Colonic mucosa (tissue), 4 donors: ENCODE measurements at regions not wholly inside any gene's neighbourhood (a gene's known extent, or its start where the extent isn't known, plus 50 kb on each side); places are given as distances from the start of the nearest gene placed in this dataset.

Experiments used
- DNase-seq: peaks from one replicate; pipeline ENCODE4 v3.0.0-alpha.2; 2020
- H3K27ac ChIP-seq: fragments of 200-600 bp; one replicate; pipeline ENCODE4 v1.8.0; 2021
- H3K27me3 ChIP-seq: fragments of 200-600 bp; one replicate; pipeline ENCODE4 v1.8.0; 2021
- H3K36me3 ChIP-seq: fragments of 200-600 bp; one replicate; pipeline ENCODE4 v1.8.0; 2021
- H3K4me1 ChIP-seq: fragments of 200-600 bp; one replicate; pipeline ENCODE4 v1.8.0; 2021; ENCODE audit warnings: mild to moderate bottlenecking
- H3K4me3 ChIP-seq: fragments of 200-600 bp; one replicate; pipeline ENCODE4 v1.8.0; 2021
- H3K9ac ChIP-seq, 2 donors: one replicate each; pipeline ENCODE4 v1.7.0; 2013; ENCODE audit warnings: control low read depth in 2 of 2, low read depth in 2 of 2, low read length in 2 of 2
- H3K9me3 ChIP-seq: fragments of 200-600 bp; one replicate; pipeline ENCODE4 v1.8.0; 2021
- CTCF ChIP-seq: fragments of 200-600 bp; IDR thresholded peaks from one replicate; pipeline ENCODE4 v1.8.0; 2022; ENCODE audit warnings: antibody characterized with exemption, mild to moderate bottlenecking
- intact Hi-C: fragments of 100-400 bp; cut with DNase I; formaldehyde crosslinking; loops from one replicate; pipeline ENCODE4 v1.14.1; 2022
- donor health status: healthy.
- donor health status: DM: no; HTN: no; CAD: no.
- donor health status: DM: no; HTN: no; CAD: no.

GRCh38 chr20:11281768-11282167, 608.0 kb upstream of the JAG1 start:
- intact Hi-C loops: no loop called here
- H3K4me3 ChIP-seq: no peak overlapping the region
- H3K27ac ChIP-seq: no peak overlapping the region
- H3K9me3 ChIP-seq: no peaks in the 10 kb centered on the region
- no peaks in the 10 kb centered on the region for H3K36me3 ChIP-seq
- no peak overlapping the region for H3K9ac ChIP-seq
- H3K4me1 ChIP-seq: no peaks in the 10 kb centered on the region
- no peak for TF ChIP-seq CTCF
- DNase-seq: no peak
- H3K27me3 ChIP-seq: no peaks in the 10 kb centered on the region

GRCh38 chr20:11287126-11287525, 613.3 kb upstream of the JAG1 start:
- Histone ChIP-seq H3K4me3 (no peak overlapping the region), H3K4me1 (no peaks in the 10 kb centered on the region), H3K27me3 (no peaks in the 10 kb centered on the region), H3K36me3 (no peaks in the 10 kb centered on the region), H3K9ac (no peak overlapping the region), H3K27ac (no peak overlapping the region), H3K9me3 (no peaks in the 10 kb centered on the region)
- no peak for TF ChIP-seq CTCF
- intact Hi-C loops: no loop called here
- DNase-seq: no peak

GRCh38 chr20:11296221-11296620, 621.5 kb upstream of the BTBD3 start:
- Histone ChIP-seq H3K36me3 (no peaks in the 10 kb centered on the region), H3K27me3 (no peaks in the 10 kb centered on the region), H3K27ac (no peak overlapping the region), H3K9me3 (no peaks in the 10 kb centered on the region), H3K4me3 (no peak overlapping the region), H3K4me1 (no peaks in the 10 kb centered on the region), H3K9ac (no peak overlapping the region)
- no peak for DNase-seq
- TF ChIP-seq CTCF: no peak
- intact Hi-C loops: no loop called here

- Histone ChIP-seq H3K27me3 (no peaks in the 10 kb centered on the region), H3K9ac (no peak overlapping the region), H3K36me3 (no peaks in the 10 kb centered on the region), H3K4me1 (no peaks in the 10 kb centered on the region), H3K9me3 (no peaks in the 10 kb centered on the region), H3K27ac (no peak overlapping the region), H3K4me3 (no peak overlapping the region)
- no peak for TF ChIP-seq CTCF
- DNase-seq: no peak
- intact Hi-C loops: no loop called here
These were observed 620.7 kb upstream of the BTBD3 start for GRCh38 chr20:11296951-11297350.

GRCh38 chr20:11301699-11302098, 616.0 kb upstream of the BTBD3 start:
- no peak overlapping the region for H3K27ac ChIP-seq
- TF ChIP-seq CTCF: no peak
- no peak overlapping the region for H3K4me3 ChIP-seq
- H3K27me3 ChIP-seq: no peaks in the 10 kb centered on the region
- DNase-seq: no peak
- no peaks in the 10 kb centered on the region for H3K4me1 ChIP-seq
- no peaks in the 10 kb centered on the region for H3K36me3 ChIP-seq
- no peaks in the 10 kb centered on the region for H3K9me3 ChIP-seq
- no peak overlapping the region for H3K9ac ChIP-seq
- intact Hi-C loops: no loop called here

- H3K27ac ChIP-seq: no peak overlapping the region
- no peak for TF ChIP-seq CTCF
These were observed 615.3 kb upstream of the BTBD3 start for GRCh38 chr20:11302436-11302835.

More at GRCh38 chr20:11302436-11302835, 615.3 kb upstream of the BTBD3 start:
- Histone ChIP-seq H3K36me3 (no peaks in the 10 kb centered on the region), H3K9ac (no peak overlapping the region), H3K9me3 (no peaks in the 10 kb centered on the region), H3K27me3 (no peaks in the 10 kb centered on the region), H3K4me3 (no peak overlapping the region), H3K4me1 (no peaks in the 10 kb centered on the region)
- DNase-seq: no peak
- intact Hi-C loops: no loop called here
